ENCODE measurements at regions not wholly inside any gene's neighbourhood (a gene's known extent, or its start where the extent isn't known, plus 50 kb on each side); places are given as distances from the start of the nearest gene placed in this dataset.

GRCh38 chr6:147029923-147030322 lies 174.3 kb upstream of the STXBP5 start:
- TF ChIP-seq CTCF (conservative IDR thresholded peaks at IDR 0.05 in 1 of 2, IDR thresholded peaks at IDR 0.05 in 1 of 2; ENCODE audit: extremely low read depth in 1 of 2, insufficient read depth in 1 of 2, low read depth in 1 of 2, low read length in 2 of 2) (no peak), EZH2 (IDR thresholded peaks at IDR 0.05; ENCODE audit: borderline replicate concordance, low read length) (no peak)
